GM12878 (cell line): ENCODE measurements at regions not wholly inside any gene's neighbourhood (a gene's known extent, or its start where the extent isn't known, plus 50 kb on each side); places are given as distances from the start of the nearest gene placed in this dataset.

Source experiments
- POLR2A ChIP-seq: IDR thresholded peaks from 2 replicates; pipeline ENCODE4 v1.6.1; 2011; ENCODE audit warnings: low read depth, mild to moderate bottlenecking, low read length
- TF ChIP-seq, protein P1 (sequence below): IDR thresholded peaks from 2 replicates; pipeline ENCODE4 v1.6.1; 2011; ENCODE audit warnings: low read depth, mild to moderate bottlenecking, low read length, moderate library complexity, borderline replicate concordance; ENCODE audit errors: extremely low read depth

DNA sequence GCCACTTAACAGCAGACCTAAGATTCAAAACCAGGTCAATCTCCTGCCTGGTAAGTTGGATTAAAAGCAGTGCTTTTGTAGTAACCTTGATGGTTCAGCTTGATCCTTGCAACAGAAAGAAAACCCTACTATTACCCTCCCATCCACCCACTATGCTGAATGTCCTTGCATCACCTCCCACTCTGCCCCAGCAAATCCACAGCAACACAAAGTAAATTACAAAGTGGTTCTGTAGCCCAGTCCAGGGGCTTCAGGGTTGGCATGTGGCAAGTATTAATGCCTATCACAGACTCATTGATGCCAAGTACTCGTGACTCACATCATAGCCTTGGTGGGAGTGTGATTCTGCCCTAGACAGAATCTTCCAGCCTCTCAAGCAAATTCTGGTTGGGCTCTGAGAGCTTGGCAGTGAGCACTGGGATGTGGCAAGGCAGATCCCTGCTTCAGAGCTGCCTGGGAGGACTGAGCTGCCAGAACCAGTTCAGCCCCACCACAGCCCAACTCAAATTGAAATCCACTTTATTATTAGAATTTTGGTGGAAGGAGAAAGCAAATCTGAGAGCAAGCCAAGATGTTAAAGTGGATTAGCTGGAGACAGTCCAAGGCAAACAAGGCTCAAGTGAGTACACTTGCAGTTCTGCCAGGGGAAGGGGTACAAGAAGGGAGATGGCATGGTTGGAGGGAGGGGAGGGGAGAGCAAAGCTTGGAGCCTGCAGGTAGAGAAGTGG lies 225.8 kb upstream of the UMPS start:
- TF ChIP-seq POLR2A, result no peak
- TF ChIP-seq, protein P1, sequence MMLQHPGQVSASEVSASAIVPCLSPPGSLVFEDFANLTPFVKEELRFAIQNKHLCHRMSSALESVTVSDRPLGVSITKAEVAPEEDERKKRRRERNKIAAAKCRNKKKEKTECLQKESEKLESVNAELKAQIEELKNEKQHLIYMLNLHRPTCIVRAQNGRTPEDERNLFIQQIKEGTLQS, result no peak
